DOHH2 (cell line): ENCODE measurements at regions not wholly inside any gene's neighbourhood (a gene's known extent, or its start where the extent isn't known, plus 50 kb on each side); places are given as distances from the start of the nearest gene placed in this dataset.
"Not testable (repeated sequence)": the region's sequence is repeated elsewhere in the genome, so short reads cannot be mapped to it uniquely, and the experiment has no call there.

ENCODE experiments used
- H3F3A ChIP-seq: fragments of 200-600 bp; sonication (generic), shearing (Covaris generic); 2 replicates; pipeline ENCODE4 v1.6.0; 2016; ENCODE audit warnings: antibody characterized with exemption, mild to moderate bottlenecking; ENCODE audit not compliant: control insufficient read depth, insufficient read depth
- H3K27ac ChIP-seq: fragments of 200-600 bp; sonication (generic); 2 replicates; pipeline ENCODE4 v1.5.1; 2014; ENCODE audit warnings: low read depth, mild to moderate bottlenecking, low read length, moderate library complexity
- H3K27me3 ChIP-seq: fragments of 200-600 bp; sonication (generic); 2 replicates; pipeline ENCODE4 v1.6.1; 2014; ENCODE audit warnings: mild to moderate bottlenecking, low read length, mixed read lengths; ENCODE audit not compliant: control insufficient read depth
- H3K36me3 ChIP-seq: fragments of 200-600 bp; sonication (generic); 2 replicates; pipeline ENCODE4 v1.6.1; 2014; ENCODE audit warnings: mild to moderate bottlenecking, low read length, moderate library complexity, mixed read lengths; ENCODE audit not compliant: control insufficient read depth
- H3K4me1 ChIP-seq: fragments of 200-600 bp; sonication (generic); 2 replicates; pipeline ENCODE4 v1.6.1; 2014; ENCODE audit warnings: mild to moderate bottlenecking, low read length, mixed read lengths; ENCODE audit not compliant: control insufficient read depth
- H3K4me2 ChIP-seq: fragments of 200-600 bp; sonication (generic); 2 replicates; pipeline ENCODE4 v1.6.0; 2014; ENCODE audit warnings: mild to moderate bottlenecking, low read length, moderate library complexity
- H3K4me3 ChIP-seq: fragments of 200-600 bp; sonication (generic); 2 replicates; pipeline ENCODE4 v1.5.1; 2014; ENCODE audit warnings: mild to moderate bottlenecking, low read length, mixed read lengths
- H3K79me2 ChIP-seq: fragments of 200-600 bp; sonication (generic); 2 replicates; pipeline ENCODE4 v1.6.1; 2014; ENCODE audit warnings: mild to moderate bottlenecking, low read length, mixed read lengths; ENCODE audit not compliant: control insufficient read depth
- H3K9me2 ChIP-seq: fragments of 200-600 bp; sonication (generic); replicated peaks from 2 replicates; pipeline ENCODE4 v1.6.1; 2014; ENCODE audit warnings: mild to moderate bottlenecking, low read length, mixed read lengths; ENCODE audit not compliant: control insufficient read depth
- H3K9me3 ChIP-seq: fragments of 200-600 bp; sonication (generic); 2 replicates; pipeline ENCODE4 v1.6.1; 2014; ENCODE audit warnings: antibody characterized with exemption, low read length, mixed read lengths; ENCODE audit not compliant: control insufficient read depth, insufficient read depth
- H4K20me1 ChIP-seq: fragments of 200-600 bp; sonication (generic); 2 replicates; pipeline ENCODE4 v1.6.0; 2014; ENCODE audit warnings: low read depth, mild to moderate bottlenecking, antibody characterized with exemption, low read length, moderate library complexity; ENCODE audit not compliant: control insufficient read depth, insufficient read depth
- CTCF ChIP-seq: fragments of 200-600 bp; sonication (generic); IDR thresholded peaks from one replicate; pipeline ENCODE4 v1.5.1; 2014; ENCODE audit warnings: antibody characterized with exemption, mild to moderate bottlenecking, low read depth, low read length; ENCODE audit not compliant: poor library complexity, severe bottlenecking
- EZH2phosphoT487 ChIP-seq: fragments of 200-600 bp; sonication (generic); IDR thresholded peaks from 2 replicates; pipeline ENCODE4 v1.6.1; 2017; ENCODE audit warnings: borderline replicate concordance, mild to moderate bottlenecking, antibody characterized with exemption, low read length, moderate library complexity, mixed read lengths

GRCh38 chr2:145782607-145783006 is 1262.7 kb upstream of the ZEB2 start:
- not testable (repeated sequence) for H4K20me1 ChIP-seq, H3K4me3 ChIP-seq, H3K4me2 ChIP-seq, H3F3A ChIP-seq, H3K9me3 ChIP-seq, H3K4me1 ChIP-seq, H3K27me3 ChIP-seq, H3K27ac ChIP-seq, H3K36me3 ChIP-seq, H3K79me2 ChIP-seq, H3K9me2 ChIP-seq

DNA sequence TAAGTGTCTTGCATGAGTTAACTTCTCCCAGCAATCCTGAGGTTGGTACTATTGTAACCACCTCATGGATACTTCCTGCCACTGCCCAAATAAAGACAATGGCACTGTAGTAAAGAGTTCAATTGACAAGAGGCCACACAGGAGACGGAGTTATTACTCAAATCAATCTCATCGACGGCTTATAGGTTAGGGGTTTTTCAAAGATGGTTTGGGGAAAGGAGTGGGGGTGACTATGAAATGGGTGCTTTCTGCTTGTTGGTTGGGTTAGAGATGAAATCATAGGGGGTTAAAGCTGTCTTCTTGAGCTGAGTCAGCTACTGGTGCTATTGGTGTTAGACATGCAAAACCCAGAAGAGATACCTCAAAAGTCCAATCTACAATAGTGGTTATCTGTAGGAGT is 1258.0 kb upstream of the ZEB2 start:
- Histone ChIP-seq H3K9me3 (no peaks in the 10 kb centered on the region; the same call in 1 of the 2 replicates), H4K20me1 (no peaks in the 10 kb centered on the region), H3K4me2 (no peak overlapping the region), H3K4me3 (no peak overlapping the region), H3K79me2 (no peaks in the 10 kb centered on the region), H3K4me1 (no peaks in the 10 kb centered on the region), H3K27ac (no peak overlapping the region), H3F3A (no peaks in the 10 kb centered on the region), H3K27me3 (no peaks in the 10 kb centered on the region), H3K36me3 (no peaks in the 10 kb centered on the region), H3K9me2 (no peaks in the 10 kb centered on the region)
- TF ChIP-seq EZH2phosphoT487 (no peak), CTCF (no peak)

GRCh38 chr2:145777297-145777696 is 1257.4 kb upstream of the ZEB2 start:
- Histone ChIP-seq H3K36me3 (no peaks in the 10 kb centered on the region), H3K27me3 (no peaks in the 10 kb centered on the region), H3K9me2 (no peaks in the 10 kb centered on the region), H3K4me3 (no peak overlapping the region), H3K27ac (no peak overlapping the region), H3F3A (no peaks in the 10 kb centered on the region), H3K9me3 (no peaks in the 10 kb centered on the region; the same call in 1 of the 2 replicates), H3K4me2 (no peak overlapping the region), H4K20me1 (no peaks in the 10 kb centered on the region), H3K79me2 (no peaks in the 10 kb centered on the region), H3K4me1 (no peaks in the 10 kb centered on the region)
- no peak for TF ChIP-seq CTCF
- no peak for TF ChIP-seq EZH2phosphoT487

- TF ChIP-seq EZH2phosphoT487 (no peak), CTCF (no peak)
- Histone ChIP-seq H4K20me1 (no peaks in the 10 kb centered on the region), H3K36me3 (no peaks in the 10 kb centered on the region), H3F3A (no peaks in the 10 kb centered on the region), H3K27me3 (no peaks in the 10 kb centered on the region), H3K27ac (no peak overlapping the region), H3K4me3 (no peak overlapping the region), H3K79me2 (no peaks in the 10 kb centered on the region), H3K9me3 (no peaks in the 10 kb centered on the region), H3K4me2 (no peak overlapping the region), H3K4me1 (peaks cover 9% of the 10 kb centered on the region), H3K9me2 (no peaks in the 10 kb centered on the region)
These were observed 1255.7 kb upstream of the ZEB2 start for GRCh38 chr2:145775591-145775990.
